KMS-11 (cell line): ENCODE measurements at regions not wholly inside any gene's neighbourhood (a gene's known extent, or its start where the extent isn't known, plus 50 kb on each side); places are given as distances from the start of the nearest gene placed in this dataset.
"Not testable (repeated sequence)": the region's sequence is repeated elsewhere in the genome, so short reads cannot be mapped to it uniquely, and the experiment has no call there.

ENCODE experiments used
- H2AFZ ChIP-seq: fragments of 200-600 bp; sonication (generic); 2 replicates; pipeline ENCODE4 v1.6.1; 2016; ENCODE audit warnings: antibody characterized with exemption, mixed run types, low read depth
- H3K27ac ChIP-seq: fragments of 200-600 bp; sonication (generic); 2 replicates; pipeline ENCODE4 v1.6.1; 2016; ENCODE audit warnings: mild to moderate bottlenecking, mixed run types
- H3K27me3 ChIP-seq: fragments of 200-600 bp; sonication (generic); 2 replicates; pipeline ENCODE4 v1.6.1; 2017; ENCODE audit warnings: mild to moderate bottlenecking, low read depth, mixed run types, moderate library complexity; ENCODE audit not compliant: insufficient read depth
- H3K36me3 ChIP-seq: fragments of 200-600 bp; sonication (generic); 2 replicates; pipeline ENCODE4 v1.6.1; 2017; ENCODE audit warnings: mild to moderate bottlenecking, mixed run types; ENCODE audit not compliant: insufficient read depth
- H3K4me1 ChIP-seq: fragments of 200-600 bp; sonication (generic); 2 replicates; pipeline ENCODE4 v1.6.1; 2016; ENCODE audit warnings: mild to moderate bottlenecking, low read depth, mixed run types; ENCODE audit not compliant: poor library complexity, severe bottlenecking
- H3K4me2 ChIP-seq: fragments of 200-600 bp; sonication (generic); 2 replicates; pipeline ENCODE4 v1.7.0; 2016; ENCODE audit warnings: mild to moderate bottlenecking, mixed run types
- H3K4me3 ChIP-seq: fragments of 200-600 bp; sonication (generic); IDR thresholded peaks from 2 replicates; pipeline ENCODE4 v1.6.1; 2017; ENCODE audit warnings: low read depth, low read length, mixed read lengths; ENCODE audit not compliant: insufficient read depth
- H3K79me2 ChIP-seq: fragments of 200-600 bp; sonication (generic); 2 replicates; pipeline ENCODE4 v1.6.1; 2016; ENCODE audit warnings: low read depth, mixed run types; ENCODE audit not compliant: insufficient read depth
- H3K9ac ChIP-seq: fragments of 200-600 bp; sonication (generic); 2 replicates; pipeline ENCODE4 v1.6.1; 2016; ENCODE audit warnings: mild to moderate bottlenecking, mixed run types
- H4K20me1 ChIP-seq: fragments of 200-600 bp; sonication (generic); 2 replicates; pipeline ENCODE4 v1.6.1; 2016; ENCODE audit warnings: mild to moderate bottlenecking, mixed run types; ENCODE audit not compliant: insufficient read depth
- CTCF ChIP-seq: fragments of 200-600 bp; sonication (generic); conservative IDR thresholded peaks from 2 replicates; pipeline ENCODE4 v1.6.1; 2017; ENCODE audit warnings: low read depth, mild to moderate bottlenecking, antibody characterized with exemption, low read length, moderate library complexity, mixed read lengths

GRCh38 chr14:26655128-26655527 is 57.3 kb upstream of the NOVA1 start:
- H3K79me2 ChIP-seq, result no peaks in the 10 kb centered on the region
- H3K4me2 ChIP-seq, result no peak overlapping the region
- H3K9ac ChIP-seq, result no peak overlapping the region
- H3K4me1 ChIP-seq, result no peaks in the 10 kb centered on the region
- H4K20me1 ChIP-seq, result no peaks in the 10 kb centered on the region
- H3K27ac ChIP-seq, result no peak overlapping the region
- no peak overlapping the region for H2AFZ ChIP-seq
- H3K4me3 ChIP-seq, result no peak overlapping the region
- TF ChIP-seq CTCF, result no peak
- no peaks in the 10 kb centered on the region for H3K27me3 ChIP-seq
- no peaks in the 10 kb centered on the region for H3K36me3 ChIP-seq

- Histone ChIP-seq H3K27ac (no peak overlapping the region), H3K4me3 (no peak overlapping the region), H3K9ac (no peak overlapping the region), H3K36me3 (no peaks in the 10 kb centered on the region), H3K4me1 (no peaks in the 10 kb centered on the region), H3K79me2 (no peaks in the 10 kb centered on the region), H2AFZ (no peak overlapping the region), H3K4me2 (no peak overlapping the region), H4K20me1 (no peaks in the 10 kb centered on the region), H3K27me3 (no peaks in the 10 kb centered on the region)
- TF ChIP-seq CTCF, result no peak
These were observed 65.7 kb upstream of the NOVA1 start for GRCh38 chr14:26663506-26663905.

DNA sequence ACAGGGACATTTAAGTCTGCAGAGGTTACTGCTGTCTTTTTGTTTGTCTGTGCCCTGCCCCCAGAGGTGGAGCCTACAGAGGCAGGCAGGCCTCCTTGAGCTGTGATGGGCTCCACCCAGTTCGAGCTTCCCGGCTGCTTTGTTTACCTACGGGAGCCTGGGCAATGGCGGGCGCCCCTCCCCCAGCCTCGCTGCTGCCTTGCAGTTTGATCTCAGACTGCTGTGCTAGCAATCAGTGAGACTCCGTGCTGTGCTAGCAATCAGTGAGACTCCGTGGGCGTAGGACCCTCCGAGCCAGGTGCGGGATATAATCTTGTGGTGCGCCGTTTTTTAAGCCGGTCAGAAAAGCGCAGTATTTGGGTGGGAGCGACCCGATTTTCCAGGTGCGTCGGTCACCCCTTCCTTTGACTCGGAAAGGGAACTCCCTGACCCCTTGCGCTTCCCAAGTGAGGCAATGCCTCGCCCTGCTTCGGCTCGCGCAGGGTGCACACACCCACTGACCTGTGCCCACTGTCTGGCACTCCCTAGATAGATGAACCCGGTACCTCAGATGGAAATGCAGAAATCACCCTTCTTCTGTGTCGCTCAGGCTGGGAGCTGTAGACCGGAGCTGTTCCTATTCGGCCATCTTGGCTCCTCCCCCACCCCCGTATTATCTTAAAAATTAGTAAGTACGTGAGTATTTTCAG is 81.0 kb upstream of the NOVA1 start:
- not testable (repeated sequence) for H3K4me3 ChIP-seq, H3K4me2 ChIP-seq, H4K20me1 ChIP-seq, H2AFZ ChIP-seq, H3K4me1 ChIP-seq, H3K36me3 ChIP-seq, H3K27ac ChIP-seq, H3K9ac ChIP-seq, H3K27me3 ChIP-seq, H3K79me2 ChIP-seq

DNA sequence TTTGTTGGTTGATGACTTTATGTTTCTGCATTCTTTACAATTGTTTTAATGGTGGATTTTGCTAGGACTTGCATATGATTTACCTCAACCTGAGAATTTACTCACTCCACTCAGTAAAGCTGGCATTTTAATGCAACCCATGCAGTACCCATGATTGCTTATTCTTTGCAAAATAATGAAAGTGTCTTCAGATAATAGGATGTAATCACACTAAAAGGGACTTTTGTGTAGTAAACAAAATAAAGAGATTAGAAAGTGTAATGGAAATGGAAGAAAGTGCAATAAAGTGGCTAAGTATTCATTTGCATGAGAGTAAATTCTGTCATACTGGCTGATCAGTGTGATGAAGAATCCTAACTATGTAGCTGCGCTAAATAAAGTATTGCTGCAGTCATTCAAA is 87.6 kb upstream of the NOVA1 start:
- no peak overlapping the region for H2AFZ ChIP-seq
- no peaks in the 10 kb centered on the region for H3K79me2 ChIP-seq
- no peak for TF ChIP-seq CTCF
- no peaks in the 10 kb centered on the region for H3K27me3 ChIP-seq
- no peak overlapping the region for H3K4me2 ChIP-seq
- no peak overlapping the region for H3K4me3 ChIP-seq
- no peak overlapping the region for H3K9ac ChIP-seq
- H3K4me1 ChIP-seq, result no peaks in the 10 kb centered on the region
- H4K20me1 ChIP-seq, result no peaks in the 10 kb centered on the region
- H3K36me3 ChIP-seq, result no peaks in the 10 kb centered on the region
- H3K27ac ChIP-seq, result no peak overlapping the region

DNA sequence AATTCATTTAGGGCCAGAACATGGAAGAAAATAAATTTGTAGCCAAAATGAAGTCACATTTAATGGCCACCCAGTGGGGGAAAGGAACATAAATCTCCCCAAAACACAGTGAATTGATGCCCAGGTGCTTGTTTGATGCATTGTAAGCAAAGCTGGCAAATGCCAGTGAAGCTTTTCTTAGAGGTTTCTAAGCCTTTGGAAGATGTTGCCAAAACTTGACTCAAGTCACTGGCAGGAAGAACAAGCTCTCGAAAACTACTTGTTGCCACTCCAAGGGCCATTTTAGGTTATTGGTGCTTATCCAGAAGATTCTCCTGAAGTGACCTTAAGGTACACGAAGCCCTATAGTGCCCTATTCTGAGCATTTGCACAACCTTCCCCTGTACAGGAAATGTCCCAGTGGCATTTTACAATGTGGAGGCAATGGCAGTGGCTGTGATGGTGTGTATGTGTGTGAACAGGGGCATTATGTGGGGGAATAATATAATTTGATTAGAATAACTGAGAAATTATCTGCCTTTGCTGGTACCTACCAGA is 89.5 kb upstream of the NOVA1 start:
- no peak overlapping the region for H2AFZ ChIP-seq
- H3K79me2 ChIP-seq, result no peaks in the 10 kb centered on the region
- H4K20me1 ChIP-seq, result no peaks in the 10 kb centered on the region
- no peak overlapping the region for H3K9ac ChIP-seq
- no peak overlapping the region for H3K4me3 ChIP-seq
- H3K36me3 ChIP-seq, result no peaks in the 10 kb centered on the region
- no peak overlapping the region for H3K4me2 ChIP-seq
- H3K27ac ChIP-seq, result no peak overlapping the region
- no peak for TF ChIP-seq CTCF
- no peaks in the 10 kb centered on the region for H3K27me3 ChIP-seq
- no peaks in the 10 kb centered on the region for H3K4me1 ChIP-seq
